Epithelial cell of proximal tubule (primary cell): ENCODE measurements at regions not wholly inside any gene's neighbourhood (a gene's known extent, or its start where the extent isn't known, plus 50 kb on each side); places are given as distances from the start of the nearest gene placed in this dataset.

ENCODE experiments used
- DNase-seq: peaks from one replicate; pipeline ENCODE4 v3.0.0-alpha.2; 2011; ENCODE audit warnings: low read depth
- H3K4me3 ChIP-seq: 2 replicates; pipeline ENCODE4 v1.5.1; 2011; ENCODE audit warnings: low read depth, mild to moderate bottlenecking, low read length
- CTCF ChIP-seq: conservative IDR thresholded peaks from 2 replicates; pipeline ENCODE4 v1.5.1; 2012; ENCODE audit warnings: low read depth, mild to moderate bottlenecking, low read length

- no peak for DNase-seq
- no peak for TF ChIP-seq CTCF
- no peak overlapping the region for H3K4me3 ChIP-seq
Observed at GRCh38 chr14:95011445-95012006, 145.8 kb downstream of the DICER1 start.

- DNase-seq: no peak
- TF ChIP-seq CTCF: no peak
- H3K4me3 ChIP-seq: no peak overlapping the region
Observed at GRCh38 chr14:95008445-95009217, 148.7 kb downstream of the DICER1 start.

GRCh38 chr14:95007921-95008320 is 149.4 kb downstream of the DICER1 start:
- H3K4me3 ChIP-seq: no peak overlapping the region
- DNase-seq: no peak
- no peak for TF ChIP-seq CTCF

GRCh38 chr14:95006479-95006878 is 150.8 kb downstream of the DICER1 start:
- no peak overlapping the region for H3K4me3 ChIP-seq
- TF ChIP-seq CTCF: no peak
- DNase-seq: no peak

- no peak for DNase-seq
- no peak for TF ChIP-seq CTCF
- H3K4me3 ChIP-seq: no peak overlapping the region
Observed at GRCh38 chr14:95006051-95006450, 151.3 kb downstream of the DICER1 start.

GRCh38 chr14:95003099-95003960 is 154.0 kb downstream of the DICER1 start:
- DNase-seq: no peak
- TF ChIP-seq CTCF: no peak

More at GRCh38 chr14:95003099-95003960, 154.0 kb downstream of the DICER1 start:
- no peak overlapping the region for H3K4me3 ChIP-seq
